ENCODE measurements at regions not wholly inside any gene's neighbourhood (a gene's known extent, or its start where the extent isn't known, plus 50 kb on each side); places are given as distances from the start of the nearest gene placed in this dataset.

- no peak for TF ChIP-seq POLR2A (IDR thresholded peaks at IDR 0.05; ENCODE audit: low read depth, low read length)
- no peak for TF ChIP-seq POLR2AphosphoS5 (IDR thresholded peaks at IDR 0.05; ENCODE audit: low read depth, low read length)
- TF ChIP-seq TAF1 (IDR thresholded peaks at IDR 0.05; ENCODE audit: low read depth, low read length): no peak
- no peak for TF ChIP-seq PAX5 (IDR thresholded peaks at IDR 0.05; ENCODE audit: insufficient read depth, low read length, severe bottlenecking)
- TF ChIP-seq SPI1 (IDR thresholded peaks at IDR 0.05; ENCODE audit: low read depth, low read length): no peak
Measured at GRCh38 chr15:81779181-81779580, 266.6 kb downstream of the MEX3B start.

Data from GM12891 (cell line).